ENCODE measurements at regions not wholly inside any gene's neighbourhood (a gene's known extent, or its start where the extent isn't known, plus 50 kb on each side); places are given as distances from the start of the nearest gene placed in this dataset.
"Not testable (repeated sequence)": the region's sequence is repeated elsewhere in the genome, so short reads cannot be mapped to it uniquely, and the experiment has no call there.

DNA sequence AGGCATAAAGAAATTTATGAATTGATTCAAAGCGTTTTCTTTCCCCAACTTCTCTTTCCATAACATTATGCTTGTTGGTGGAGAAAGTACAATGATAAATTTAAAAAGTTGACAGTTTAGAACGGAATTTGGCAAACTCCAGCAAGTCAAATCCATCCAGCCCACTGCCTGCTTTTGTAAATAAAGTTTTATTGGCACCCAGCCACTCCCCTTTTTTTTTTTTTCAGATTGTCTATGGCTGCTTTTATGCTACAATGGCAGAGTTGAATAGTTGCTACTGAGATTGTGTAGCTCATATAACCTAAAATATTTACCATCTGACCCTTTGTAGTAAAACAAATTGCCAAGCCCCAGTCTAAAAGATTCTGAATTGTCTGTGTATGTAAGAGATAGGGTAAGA is 112.8 kb upstream of the RBMS3 start:
- H3K27me3 Mint-ChIP-seq, result no peaks in the 10 kb centered on the region
- H3K9me3 Mint-ChIP-seq, result peaks cover 0 to 4% (median 2%) of the 10 kb centered on the region in 3 donors
- H3K27ac Mint-ChIP-seq, result no peak overlapping the region
- H3K4me3 Mint-ChIP-seq, result no peak overlapping the region
- no peaks in the 10 kb centered on the region for H3K4me1 Mint-ChIP-seq
- no peaks in the 10 kb centered on the region for H3K36me3 Mint-ChIP-seq

DNA sequence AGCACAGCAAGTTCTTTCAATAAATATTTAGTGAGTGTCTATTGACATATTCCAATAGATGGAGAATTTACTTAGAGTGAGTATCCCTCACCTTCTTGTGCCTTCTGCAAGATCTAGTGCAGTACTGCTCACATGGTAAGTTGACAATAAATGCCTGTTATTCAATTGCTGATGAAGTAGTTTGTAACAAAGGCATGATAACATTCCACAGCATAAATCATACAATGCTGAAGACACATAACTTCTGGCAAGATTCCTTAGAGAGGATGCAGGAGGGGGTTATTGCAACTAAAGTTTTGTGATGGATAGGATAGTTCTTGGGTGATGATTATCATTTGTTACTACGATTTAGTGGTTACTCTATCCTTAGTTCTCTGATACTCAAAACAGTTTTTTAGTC is 112.2 kb upstream of the RBMS3 start:
- Mint-ChIP-seq H3K27me3 (no peaks in the 10 kb centered on the region), H3K4me3 (no peak overlapping the region), H3K4me1 (no peaks in the 10 kb centered on the region), H3K36me3 (no peaks in the 10 kb centered on the region), H3K27ac (no peak overlapping the region), H3K9me3 (peaks cover 0 to 4% (median 2%) of the 10 kb centered on the region in 3 donors)

- peaks cover 0 to 4% (median 0%) of the 10 kb centered on the region in 3 donors for H3K9me3 Mint-ChIP-seq
- H3K36me3 Mint-ChIP-seq, result no peaks in the 10 kb centered on the region
- H3K27ac Mint-ChIP-seq, result no peak overlapping the region
- H3K27me3 Mint-ChIP-seq, result no peaks in the 10 kb centered on the region
- H3K4me1 Mint-ChIP-seq, result no peaks in the 10 kb centered on the region
- no peak overlapping the region for H3K4me3 Mint-ChIP-seq
Measured at GRCh38 chr3:29169451-29169850, 111.4 kb upstream of the RBMS3 start.

- Mint-ChIP-seq H3K9me3 (peaks cover 0 to 4% (median 0%) of the 10 kb centered on the region in 3 donors), H3K4me3 (no peak overlapping the region), H3K27ac (no peak overlapping the region)
Measured at GRCh38 chr3:29171043-29171990, 109.6 kb upstream of the RBMS3 start.

GRCh38 chr3:29176501-29176900 is 104.4 kb upstream of the RBMS3 start:
- no peak overlapping the region for H3K4me3 Mint-ChIP-seq

More at GRCh38 chr3:29171043-29171990, 109.6 kb upstream of the RBMS3 start:
- no peaks in the 10 kb centered on the region for H3K36me3 Mint-ChIP-seq
- no peaks in the 10 kb centered on the region for H3K4me1 Mint-ChIP-seq
- H3K27me3 Mint-ChIP-seq, result no peaks in the 10 kb centered on the region

GRCh38 chr3:29178809-29179793 is 101.8 kb upstream of the RBMS3 start:
- no peaks in the 10 kb centered on the region for H3K4me1 Mint-ChIP-seq
- peaks cover 0 to 3% (median 1%) of the 10 kb centered on the region in 3 donors for H3K9me3 Mint-ChIP-seq
- no peaks in the 10 kb centered on the region for H3K27me3 Mint-ChIP-seq
- no peak overlapping the region for H3K4me3 Mint-ChIP-seq
- H3K27ac Mint-ChIP-seq, result no peak overlapping the region
- H3K36me3 Mint-ChIP-seq, result no peaks in the 10 kb centered on the region

More at GRCh38 chr3:29176501-29176900, 104.4 kb upstream of the RBMS3 start:
- no peaks in the 10 kb centered on the region for H3K4me1 Mint-ChIP-seq
- no peaks in the 10 kb centered on the region for H3K36me3 Mint-ChIP-seq
- H3K9me3 Mint-ChIP-seq, result peaks cover 0 to 7% (median 1%) of the 10 kb centered on the region in 3 donors
- H3K27me3 Mint-ChIP-seq, result no peaks in the 10 kb centered on the region
- H3K27ac Mint-ChIP-seq, result no peak overlapping the region

- Mint-ChIP-seq H3K27me3 (no peaks in the 10 kb centered on the region), H3K27ac (no peak overlapping the region), H3K9me3 (peaks cover 0 to 8% (median 1%) of the 10 kb centered on the region in 3 donors)
Measured at GRCh38 chr3:29181149-29181780, 99.6 kb upstream of the RBMS3 start.

GRCh38 chr3:29181872-29182271 is 99.0 kb upstream of the RBMS3 start:
- Mint-ChIP-seq H3K4me3 (no peak overlapping the region), H3K27ac (no peak overlapping the region), H3K4me1 (no peaks in the 10 kb centered on the region), H3K36me3 (no peaks in the 10 kb centered on the region), H3K9me3 (peaks cover 0 to 8% (median 1%) of the 10 kb centered on the region in 3 donors), H3K27me3 (no peaks in the 10 kb centered on the region)

More at GRCh38 chr3:29181149-29181780, 99.6 kb upstream of the RBMS3 start:
- no peaks in the 10 kb centered on the region for H3K36me3 Mint-ChIP-seq
- no peaks in the 10 kb centered on the region for H3K4me1 Mint-ChIP-seq
- no peak overlapping the region for H3K4me3 Mint-ChIP-seq

DNA sequence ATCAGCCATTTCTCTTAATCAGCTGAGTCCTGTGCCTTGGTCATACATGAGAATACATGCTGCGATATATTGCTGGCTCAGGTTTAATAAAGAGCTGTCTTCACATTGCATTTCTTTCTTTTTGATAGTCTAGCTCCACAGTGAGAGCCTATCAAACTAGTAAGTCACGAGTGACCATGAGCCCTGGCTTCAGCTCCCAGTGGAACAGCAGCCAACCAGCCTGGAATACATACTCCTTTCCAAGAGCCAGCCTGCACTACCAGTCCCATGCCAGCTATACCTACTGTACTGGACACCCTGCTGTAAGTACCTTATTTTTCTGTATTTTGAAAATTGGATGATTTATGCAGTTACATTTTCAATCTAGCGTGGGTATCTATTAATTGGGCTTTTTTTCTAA is 98.0 kb upstream of the RBMS3 start:
- not testable (repeated sequence) for H3K27ac Mint-ChIP-seq, H3K27me3 Mint-ChIP-seq, H3K4me1 Mint-ChIP-seq, H3K36me3 Mint-ChIP-seq, H3K4me3 Mint-ChIP-seq, H3K9me3 Mint-ChIP-seq

DNA sequence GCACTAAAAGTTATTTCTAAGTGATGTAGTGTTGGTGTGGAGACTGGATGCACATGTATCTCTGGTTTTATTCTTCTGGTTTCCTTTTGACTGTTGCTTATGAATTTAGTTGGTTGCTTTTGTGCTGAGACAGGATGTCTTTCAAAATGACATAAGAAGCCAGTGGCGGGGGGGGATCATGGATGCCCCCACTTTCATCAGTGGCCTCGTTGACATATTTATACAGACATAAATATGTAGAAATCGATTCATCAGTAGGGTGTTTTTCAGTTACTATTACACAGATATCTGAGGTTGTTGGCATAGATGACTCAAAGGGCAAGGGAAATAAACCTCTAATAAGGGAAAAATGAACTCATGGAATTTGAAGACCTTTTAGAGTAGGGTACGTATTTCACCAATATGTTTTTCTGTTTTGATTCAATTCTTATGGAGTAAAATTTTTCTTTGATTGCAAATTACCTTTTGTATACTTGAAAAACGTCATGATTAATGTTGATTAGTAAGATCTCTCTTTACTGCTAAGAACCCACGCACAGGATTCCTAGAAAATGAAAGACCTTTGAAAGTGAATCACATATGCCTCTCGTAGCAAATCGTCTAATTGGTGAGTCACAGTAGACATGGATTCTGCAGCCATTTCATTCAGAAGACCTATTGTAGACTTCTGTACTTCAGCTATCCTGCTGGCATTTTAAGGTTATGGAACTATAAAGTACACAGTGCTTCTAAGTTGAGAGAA is 97.4 kb upstream of the RBMS3 start:
- no peaks in the 10 kb centered on the region for H3K36me3 Mint-ChIP-seq
- no peaks in the 10 kb centered on the region for H3K4me1 Mint-ChIP-seq

GRCh38 chr3:29185706-29186105 is 95.2 kb upstream of the RBMS3 start:
- H3K27ac Mint-ChIP-seq, result no peak overlapping the region
- H3K36me3 Mint-ChIP-seq, result no peaks in the 10 kb centered on the region
- H3K4me1 Mint-ChIP-seq, result no peaks in the 10 kb centered on the region
- no peaks in the 10 kb centered on the region for H3K27me3 Mint-ChIP-seq
- H3K4me3 Mint-ChIP-seq, result no peak overlapping the region
- H3K9me3 Mint-ChIP-seq, result peaks cover 0 to 9% (median 0%) of the 10 kb centered on the region in 3 donors

More for the DNA sequence above, 97.4 kb upstream of the RBMS3 start:
- peaks cover 0 to 7% (median 1%) of the 10 kb centered on the region in 3 donors for H3K9me3 Mint-ChIP-seq
- H3K4me3 Mint-ChIP-seq, result no peak overlapping the region
- no peak overlapping the region for H3K27ac Mint-ChIP-seq
- no peaks in the 10 kb centered on the region for H3K27me3 Mint-ChIP-seq

DNA sequence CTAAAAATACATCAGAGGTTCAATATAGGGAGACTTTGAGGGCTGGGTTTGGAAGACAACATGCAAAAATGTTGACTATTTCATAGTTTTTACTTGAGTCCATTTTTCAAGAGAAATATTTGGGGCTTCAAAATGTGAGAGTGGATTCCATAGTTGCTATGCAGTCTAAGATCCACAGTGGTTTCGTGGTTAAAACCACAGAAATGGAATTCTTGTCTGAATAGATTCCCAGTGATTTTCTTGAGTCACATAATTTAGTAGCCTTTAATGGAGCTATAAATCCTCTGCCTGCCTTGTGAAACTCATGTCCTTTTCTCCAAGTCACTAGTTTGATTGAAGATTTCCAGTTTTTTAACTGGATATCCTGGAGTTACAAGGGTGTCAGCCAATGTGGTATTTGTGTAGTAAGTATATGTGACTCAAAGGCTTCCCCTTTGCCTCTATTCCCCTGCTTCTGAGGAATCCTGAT is 94.7 kb upstream of the RBMS3 start:
- Mint-ChIP-seq H3K9me3 (peaks cover 0 to 12% (median 2%) of the 10 kb centered on the region in 3 donors), H3K27ac (no peak overlapping the region)

DNA sequence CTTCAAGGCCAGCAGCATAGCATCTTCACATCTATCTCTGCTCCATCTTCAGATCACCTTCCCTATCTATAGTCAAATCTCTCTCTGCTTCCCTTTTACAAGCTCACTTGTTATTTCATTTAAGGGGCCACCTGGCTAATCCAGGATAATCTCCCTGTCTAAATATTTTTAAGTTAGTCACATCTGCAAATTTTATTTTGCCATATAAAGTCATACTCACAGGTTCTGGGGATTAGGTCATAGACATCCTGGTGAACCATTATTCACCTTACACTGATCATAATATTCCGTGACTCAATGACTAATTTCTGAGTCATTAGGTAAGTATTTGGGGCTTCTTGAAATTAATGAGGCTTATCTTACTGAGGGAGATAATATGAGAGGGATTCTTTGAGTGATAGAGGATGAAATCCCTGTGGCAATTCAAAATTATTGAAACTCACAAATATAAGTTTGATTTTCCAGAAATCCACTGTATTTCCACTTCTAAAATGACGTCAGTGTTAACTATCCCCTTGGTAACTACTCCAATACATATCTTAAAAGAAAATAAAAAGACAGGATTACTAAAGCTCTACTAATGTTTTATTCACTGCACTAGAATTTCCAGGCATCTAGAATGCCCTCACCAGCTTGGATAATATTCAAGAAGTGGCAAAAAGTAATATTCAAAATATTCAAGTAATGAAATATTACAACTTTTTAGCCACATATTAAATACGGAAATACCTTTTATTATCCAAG is 93.7 kb upstream of the RBMS3 start:
- Mint-ChIP-seq H3K9me3 (peaks cover 0 to 13% (median 2%) of the 10 kb centered on the region in 3 donors), H3K27me3 (no peaks in the 10 kb centered on the region), H3K27ac (no peak overlapping the region), H3K36me3 (no peaks in the 10 kb centered on the region), H3K4me1 (no peaks in the 10 kb centered on the region), H3K4me3 (no peak overlapping the region)

More for the DNA sequence above, 94.7 kb upstream of the RBMS3 start:
- Mint-ChIP-seq H3K27me3 (no peaks in the 10 kb centered on the region), H3K36me3 (no peaks in the 10 kb centered on the region), H3K4me1 (no peaks in the 10 kb centered on the region), H3K4me3 (no peak overlapping the region)

All from IgD-negative memory B cell (primary cell).